OCI-LY1 (cell line): ENCODE measurements at regions not wholly inside any gene's neighbourhood (a gene's known extent, or its start where the extent isn't known, plus 50 kb on each side); places are given as distances from the start of the nearest gene placed in this dataset.

Experiments used
- H2AFZ ChIP-seq: fragments of 200-600 bp; sonication (generic), shearing (Covaris generic); 2 replicates; pipeline ENCODE4 v1.6.0; 2014; ENCODE audit warnings: antibody characterized with exemption, mild to moderate bottlenecking, low read length
- H3F3A ChIP-seq: fragments of 200-600 bp; sonication (generic), shearing (Covaris generic); 2 replicates; pipeline ENCODE4 v1.6.0; 2014; ENCODE audit warnings: mild to moderate bottlenecking, antibody characterized with exemption, low read length, moderate library complexity; ENCODE audit not compliant: insufficient read depth
- H3K27ac ChIP-seq: fragments of 200-600 bp; sonication (generic); 2 replicates; pipeline ENCODE4 v1.5.1; 2014; ENCODE audit warnings: low read length, mixed run types, mild to moderate bottlenecking, low read depth; ENCODE audit not compliant: poor library complexity, severe bottlenecking
- H3K27me3 ChIP-seq: fragments of 200-600 bp; sonication (generic); 2 replicates; pipeline ENCODE4 v1.6.0; 2014; ENCODE audit warnings: antibody characterized with exemption, mild to moderate bottlenecking, low read length, moderate library complexity; ENCODE audit not compliant: insufficient read depth
- H3K36me3 ChIP-seq: fragments of 200-600 bp; sonication (generic); 2 replicates; pipeline ENCODE4 v1.6.1; 2014; ENCODE audit warnings: mild to moderate bottlenecking, antibody characterized with exemption, low read length, moderate library complexity, mixed read lengths; ENCODE audit not compliant: insufficient read depth
- H3K4me1 ChIP-seq: fragments of 200-600 bp; sonication (generic); 2 replicates; pipeline ENCODE4 v1.5.1; 2014; ENCODE audit warnings: mild to moderate bottlenecking, low read length, moderate library complexity; ENCODE audit not compliant: insufficient read depth, severe bottlenecking
- H3K4me2 ChIP-seq: fragments of 200-600 bp; sonication (generic), shearing (Covaris generic); 2 replicates; pipeline ENCODE4 v1.6.1; 2014; ENCODE audit warnings: low read length
- H3K4me3 ChIP-seq: fragments of 200-600 bp; sonication (generic); 2 replicates; pipeline ENCODE4 v1.5.1; 2014; ENCODE audit warnings: low read length, low read depth, mild to moderate bottlenecking, mixed read lengths; ENCODE audit not compliant: poor library complexity, severe bottlenecking
- H3K79me2 ChIP-seq: fragments of 200-600 bp; shearing (Covaris generic); 2 replicates; pipeline ENCODE4 v1.6.1; 2016; ENCODE audit warnings: mixed run types, low read length, mixed read lengths; ENCODE audit not compliant: insufficient read depth
- H3K9ac ChIP-seq: fragments of 200-600 bp; sonication (generic), shearing (Covaris generic); 2 replicates; pipeline ENCODE4 v1.6.1; 2014; ENCODE audit warnings: mild to moderate bottlenecking, low read length, mixed read lengths
- H3K9me2 ChIP-seq: fragments of 200-600 bp; sonication (generic), shearing (Covaris generic); 2 replicates; pipeline ENCODE4 v1.6.1; 2014; ENCODE audit warnings: low read depth, mild to moderate bottlenecking, low read length, mixed read lengths
- H3K9me3 ChIP-seq: fragments of 200-600 bp; shearing (Covaris generic); 2 replicates; pipeline ENCODE4 v1.6.1; 2014; ENCODE audit warnings: low read length, mixed read lengths
- H4K20me1 ChIP-seq: fragments of 200-600 bp; sonication (generic), shearing (Covaris generic); 2 replicates; pipeline ENCODE4 v1.6.0; 2016; ENCODE audit warnings: mild to moderate bottlenecking, low read length; ENCODE audit not compliant: insufficient read depth
- EZH2 ChIP-seq: fragments of 200-600 bp; sonication (generic), shearing (Covaris generic); IDR thresholded peaks from 2 replicates; pipeline ENCODE4 v1.8.0; 2017; ENCODE audit warnings: borderline replicate concordance, mixed run types, mild to moderate bottlenecking, antibody characterized with exemption, low read length, moderate library complexity, mixed read lengths
- TF ChIP-seq, protein P1 (sequence below): fragments of 200-600 bp; sonication (generic), shearing (Covaris generic); IDR thresholded peaks from 2 replicates; pipeline ENCODE4 v1.5.1; 2017; ENCODE audit warnings: mild to moderate bottlenecking, antibody characterized with exemption, low read length, moderate library complexity, mixed read lengths

DNA sequence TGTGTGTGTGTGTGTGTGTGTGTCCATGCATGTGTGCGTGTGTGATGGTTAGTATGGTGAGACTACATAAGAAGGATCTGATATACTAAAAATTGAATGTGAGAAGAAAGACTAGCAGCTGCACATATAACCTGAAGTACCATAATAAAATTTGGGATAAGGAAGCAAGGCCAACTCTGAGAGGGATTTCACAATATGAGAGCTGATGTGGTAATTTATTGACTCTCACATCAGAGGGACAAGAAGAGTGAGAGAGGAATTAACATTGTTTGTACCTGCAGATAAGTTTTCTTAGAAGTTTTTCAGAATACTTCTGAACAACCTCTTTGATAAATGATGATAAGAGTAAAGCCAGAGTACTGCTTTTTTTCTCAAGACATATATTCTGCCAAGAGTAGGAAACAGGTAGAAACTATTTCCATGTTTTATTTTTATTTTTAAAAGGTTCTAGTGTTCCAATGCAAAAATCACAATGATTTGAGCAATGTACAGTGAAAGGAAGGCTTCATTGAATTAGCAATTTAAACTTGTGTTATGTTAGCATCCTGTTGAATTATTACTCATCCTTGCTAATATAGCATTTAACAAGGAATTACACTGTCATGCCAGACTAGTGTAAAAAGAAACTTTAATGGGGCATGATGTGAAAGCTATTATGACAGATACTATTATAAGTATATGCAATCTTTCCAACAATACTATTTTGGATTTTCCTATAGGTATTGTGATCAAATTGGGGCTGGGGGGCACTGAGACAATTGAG is 415.5 kb upstream of the ARPP21 start:
- H3F3A ChIP-seq: no peaks in the 10 kb centered on the region
- H3K4me2 ChIP-seq: no peak overlapping the region
- no peak overlapping the region for H3K9ac ChIP-seq
- no peak overlapping the region for H3K27ac ChIP-seq
- no peaks in the 10 kb centered on the region for H3K79me2 ChIP-seq
- H3K4me3 ChIP-seq: no peak overlapping the region
- no peaks in the 10 kb centered on the region for H3K9me2 ChIP-seq
- no peaks in the 10 kb centered on the region for H4K20me1 ChIP-seq
- no peaks in the 10 kb centered on the region for H3K27me3 ChIP-seq
- TF ChIP-seq EZH2: no peak
- no peaks in the 10 kb centered on the region for H3K9me3 ChIP-seq
- H3K4me1 ChIP-seq: no peaks in the 10 kb centered on the region
- no peak overlapping the region for H2AFZ ChIP-seq
- H3K36me3 ChIP-seq: no peaks in the 10 kb centered on the region

DNA sequence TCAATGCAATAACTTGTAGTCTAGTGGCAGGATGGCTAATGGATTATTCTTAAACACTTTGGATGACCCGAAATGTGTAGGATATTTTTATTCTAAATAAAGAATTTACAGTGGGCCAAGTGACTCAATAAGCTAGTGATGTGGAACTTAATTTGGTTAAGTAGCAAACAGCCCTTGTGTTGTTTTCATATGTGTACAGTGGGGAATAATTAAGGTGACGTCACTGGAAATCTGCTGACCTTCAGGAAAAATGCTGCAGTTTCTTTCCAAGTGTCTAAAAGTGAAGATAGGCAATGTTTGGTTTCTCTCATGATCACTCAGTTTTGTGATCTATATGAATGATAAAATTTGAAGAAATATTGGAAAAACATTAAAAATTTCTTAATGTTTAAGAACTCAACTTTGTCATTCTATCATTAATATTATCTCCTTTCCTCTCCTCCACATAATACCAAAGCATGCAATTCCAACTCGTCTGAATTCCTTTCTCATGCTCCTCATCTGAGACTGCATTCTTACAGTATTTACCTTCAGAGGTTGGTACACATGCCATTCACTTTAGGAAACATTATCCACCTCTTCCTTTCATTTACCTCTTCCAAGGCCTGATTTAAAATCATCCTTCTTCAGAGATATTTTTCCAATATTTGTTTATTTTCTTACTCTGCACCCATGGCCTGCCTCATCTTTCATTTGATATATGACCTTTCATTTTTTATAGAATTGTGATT is 414.6 kb upstream of the ARPP21 start:
- Histone ChIP-seq H3K4me2 (no peak overlapping the region), H2AFZ (no peak overlapping the region), H3K9me2 (no peaks in the 10 kb centered on the region), H4K20me1 (no peaks in the 10 kb centered on the region), H3K4me3 (no peak overlapping the region), H3K9ac (no peak overlapping the region), H3K27me3 (no peaks in the 10 kb centered on the region), H3K27ac (no peak overlapping the region), H3K4me1 (no peaks in the 10 kb centered on the region), H3F3A (no peaks in the 10 kb centered on the region), H3K36me3 (no peaks in the 10 kb centered on the region), H3K79me2 (no peaks in the 10 kb centered on the region), H3K9me3 (no peaks in the 10 kb centered on the region)
- no peak for TF ChIP-seq EZH2
- TF ChIP-seq, protein P1, sequence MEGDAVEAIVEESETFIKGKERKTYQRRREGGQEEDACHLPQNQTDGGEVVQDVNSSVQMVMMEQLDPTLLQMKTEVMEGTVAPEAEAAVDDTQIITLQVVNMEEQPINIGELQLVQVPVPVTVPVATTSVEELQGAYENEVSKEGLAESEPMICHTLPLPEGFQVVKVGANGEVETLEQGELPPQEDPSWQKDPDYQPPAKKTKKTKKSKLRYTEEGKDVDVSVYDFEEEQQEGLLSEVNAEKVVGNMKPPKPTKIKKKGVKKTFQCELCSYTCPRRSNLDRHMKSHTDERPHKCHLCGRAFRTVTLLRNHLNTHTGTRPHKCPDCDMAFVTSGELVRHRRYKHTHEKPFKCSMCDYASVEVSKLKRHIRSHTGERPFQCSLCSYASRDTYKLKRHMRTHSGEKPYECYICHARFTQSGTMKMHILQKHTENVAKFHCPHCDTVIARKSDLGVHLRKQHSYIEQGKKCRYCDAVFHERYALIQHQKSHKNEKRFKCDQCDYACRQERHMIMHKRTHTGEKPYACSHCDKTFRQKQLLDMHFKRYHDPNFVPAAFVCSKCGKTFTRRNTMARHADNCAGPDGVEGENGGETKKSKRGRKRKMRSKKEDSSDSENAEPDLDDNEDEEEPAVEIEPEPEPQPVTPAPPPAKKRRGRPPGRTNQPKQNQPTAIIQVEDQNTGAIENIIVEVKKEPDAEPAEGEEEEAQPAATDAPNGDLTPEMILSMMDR: no peak

DNA sequence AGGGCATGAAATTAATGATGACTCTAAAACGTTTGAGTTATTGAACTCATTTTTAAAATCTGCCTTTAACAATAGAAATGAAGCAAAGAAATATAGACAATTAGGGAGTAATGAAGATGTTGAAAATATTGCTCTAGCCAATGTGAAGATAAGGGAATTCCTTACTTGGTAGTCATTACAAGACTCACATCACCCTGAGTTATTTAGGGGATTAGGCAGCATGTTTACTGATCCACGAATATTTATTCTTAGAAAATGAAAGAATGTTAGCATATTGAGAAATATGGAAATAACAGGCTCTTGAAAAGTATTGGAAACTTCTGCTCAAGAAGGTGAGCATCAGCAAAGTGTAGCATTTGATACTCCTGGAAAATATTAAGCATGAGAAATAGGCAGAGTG is 398.1 kb upstream of the ARPP21 start:
- Histone ChIP-seq H3K4me2 (no peak overlapping the region), H3K4me3 (no peak overlapping the region), H3K9me3 (no peaks in the 10 kb centered on the region), H3K9ac (no peak overlapping the region), H3K27ac (no peak overlapping the region), H3K4me1 (no peaks in the 10 kb centered on the region), H4K20me1 (no peaks in the 10 kb centered on the region), H3K27me3 (no peaks in the 10 kb centered on the region), H3K36me3 (no peaks in the 10 kb centered on the region), H2AFZ (peak overlapping the region; percentile 63; the same call in 1 of the 2 replicates), H3K79me2 (no peaks in the 10 kb centered on the region), H3F3A (no peaks in the 10 kb centered on the region), H3K9me2 (no peaks in the 10 kb centered on the region)
- TF ChIP-seq EZH2: no peak
- TF ChIP-seq, protein P1: no peak
